ENCODE measurements at regions not wholly inside any gene's neighbourhood (a gene's known extent, or its start where the extent isn't known, plus 50 kb on each side); places are given as distances from the start of the nearest gene placed in this dataset.

DNA sequence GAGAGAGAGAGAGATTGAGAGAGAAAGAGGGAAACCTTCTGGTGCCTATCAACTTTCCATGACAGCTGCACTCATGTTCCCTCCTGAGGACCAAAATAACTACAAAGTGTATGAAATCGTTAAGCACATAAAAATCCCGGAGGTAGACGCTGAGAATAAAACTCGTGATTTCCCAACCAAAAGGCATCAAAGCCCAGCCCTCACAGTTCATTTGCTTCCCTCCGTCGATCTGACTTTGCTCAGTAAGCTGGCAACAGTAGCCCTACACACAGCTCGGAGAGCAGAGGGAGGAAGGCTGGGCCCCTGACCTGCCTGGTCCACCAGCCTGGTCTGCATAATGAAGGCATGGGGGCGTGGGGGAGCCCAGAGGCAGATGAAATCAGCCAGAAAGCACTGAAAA is 273.9 kb upstream of the ZFHX3 start:
- TF ChIP-seq POLR2A (IDR thresholded peaks at IDR 0.05; ENCODE audit: borderline replicate concordance, extremely low read depth, insufficient read depth, insufficient read length) (no peak), RAD21 (IDR thresholded peaks at IDR 0.05; ENCODE audit: low read depth) (no peak), EZH2phosphoT487 (IDR thresholded peaks at IDR 0.05; ENCODE audit: borderline replicate concordance) (no peak), POLR2AphosphoS5 (IDR thresholded peaks at IDR 0.05; ENCODE audit: low read depth, low read length) (no peak), EZH2 (IDR thresholded peaks at IDR 0.05) (no peak), SP1 (IDR thresholded peaks at IDR 0.05; ENCODE audit: low read depth) (no peak), SIN3A (IDR thresholded peaks at IDR 0.05; ENCODE audit: low read depth) (no peak), EGR1 (IDR thresholded peaks at IDR 0.05; ENCODE audit: low read depth) (no peak)
- TF ChIP-seq, protein P1, sequence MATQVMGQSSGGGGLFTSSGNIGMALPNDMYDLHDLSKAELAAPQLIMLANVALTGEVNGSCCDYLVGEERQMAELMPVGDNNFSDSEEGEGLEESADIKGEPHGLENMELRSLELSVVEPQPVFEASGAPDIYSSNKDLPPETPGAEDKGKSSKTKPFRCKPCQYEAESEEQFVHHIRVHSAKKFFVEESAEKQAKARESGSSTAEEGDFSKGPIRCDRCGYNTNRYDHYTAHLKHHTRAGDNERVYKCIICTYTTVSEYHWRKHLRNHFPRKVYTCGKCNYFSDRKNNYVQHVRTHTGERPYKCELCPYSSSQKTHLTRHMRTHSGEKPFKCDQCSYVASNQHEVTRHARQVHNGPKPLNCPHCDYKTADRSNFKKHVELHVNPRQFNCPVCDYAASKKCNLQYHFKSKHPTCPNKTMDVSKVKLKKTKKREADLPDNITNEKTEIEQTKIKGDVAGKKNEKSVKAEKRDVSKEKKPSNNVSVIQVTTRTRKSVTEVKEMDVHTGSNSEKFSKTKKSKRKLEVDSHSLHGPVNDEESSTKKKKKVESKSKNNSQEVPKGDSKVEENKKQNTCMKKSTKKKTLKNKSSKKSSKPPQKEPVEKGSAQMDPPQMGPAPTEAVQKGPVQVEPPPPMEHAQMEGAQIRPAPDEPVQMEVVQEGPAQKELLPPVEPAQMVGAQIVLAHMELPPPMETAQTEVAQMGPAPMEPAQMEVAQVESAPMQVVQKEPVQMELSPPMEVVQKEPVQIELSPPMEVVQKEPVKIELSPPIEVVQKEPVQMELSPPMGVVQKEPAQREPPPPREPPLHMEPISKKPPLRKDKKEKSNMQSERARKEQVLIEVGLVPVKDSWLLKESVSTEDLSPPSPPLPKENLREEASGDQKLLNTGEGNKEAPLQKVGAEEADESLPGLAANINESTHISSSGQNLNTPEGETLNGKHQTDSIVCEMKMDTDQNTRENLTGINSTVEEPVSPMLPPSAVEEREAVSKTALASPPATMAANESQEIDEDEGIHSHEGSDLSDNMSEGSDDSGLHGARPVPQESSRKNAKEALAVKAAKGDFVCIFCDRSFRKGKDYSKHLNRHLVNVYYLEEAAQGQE (IDR thresholded peaks at IDR 0.05; ENCODE audit: low read depth), result no peak
- TF ChIP-seq, protein P2, sequence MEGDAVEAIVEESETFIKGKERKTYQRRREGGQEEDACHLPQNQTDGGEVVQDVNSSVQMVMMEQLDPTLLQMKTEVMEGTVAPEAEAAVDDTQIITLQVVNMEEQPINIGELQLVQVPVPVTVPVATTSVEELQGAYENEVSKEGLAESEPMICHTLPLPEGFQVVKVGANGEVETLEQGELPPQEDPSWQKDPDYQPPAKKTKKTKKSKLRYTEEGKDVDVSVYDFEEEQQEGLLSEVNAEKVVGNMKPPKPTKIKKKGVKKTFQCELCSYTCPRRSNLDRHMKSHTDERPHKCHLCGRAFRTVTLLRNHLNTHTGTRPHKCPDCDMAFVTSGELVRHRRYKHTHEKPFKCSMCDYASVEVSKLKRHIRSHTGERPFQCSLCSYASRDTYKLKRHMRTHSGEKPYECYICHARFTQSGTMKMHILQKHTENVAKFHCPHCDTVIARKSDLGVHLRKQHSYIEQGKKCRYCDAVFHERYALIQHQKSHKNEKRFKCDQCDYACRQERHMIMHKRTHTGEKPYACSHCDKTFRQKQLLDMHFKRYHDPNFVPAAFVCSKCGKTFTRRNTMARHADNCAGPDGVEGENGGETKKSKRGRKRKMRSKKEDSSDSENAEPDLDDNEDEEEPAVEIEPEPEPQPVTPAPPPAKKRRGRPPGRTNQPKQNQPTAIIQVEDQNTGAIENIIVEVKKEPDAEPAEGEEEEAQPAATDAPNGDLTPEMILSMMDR (IDR thresholded peaks at IDR 0.05 in 2 of 3, conservative IDR thresholded peaks at IDR 0.05 in 1 of 3; ENCODE audit: borderline replicate concordance in 1 of 3, insufficient read depth in 1 of 3, low read depth in 2 of 3, low read length in 2 of 3), result no peak
- TF ChIP-seq, protein P3, sequence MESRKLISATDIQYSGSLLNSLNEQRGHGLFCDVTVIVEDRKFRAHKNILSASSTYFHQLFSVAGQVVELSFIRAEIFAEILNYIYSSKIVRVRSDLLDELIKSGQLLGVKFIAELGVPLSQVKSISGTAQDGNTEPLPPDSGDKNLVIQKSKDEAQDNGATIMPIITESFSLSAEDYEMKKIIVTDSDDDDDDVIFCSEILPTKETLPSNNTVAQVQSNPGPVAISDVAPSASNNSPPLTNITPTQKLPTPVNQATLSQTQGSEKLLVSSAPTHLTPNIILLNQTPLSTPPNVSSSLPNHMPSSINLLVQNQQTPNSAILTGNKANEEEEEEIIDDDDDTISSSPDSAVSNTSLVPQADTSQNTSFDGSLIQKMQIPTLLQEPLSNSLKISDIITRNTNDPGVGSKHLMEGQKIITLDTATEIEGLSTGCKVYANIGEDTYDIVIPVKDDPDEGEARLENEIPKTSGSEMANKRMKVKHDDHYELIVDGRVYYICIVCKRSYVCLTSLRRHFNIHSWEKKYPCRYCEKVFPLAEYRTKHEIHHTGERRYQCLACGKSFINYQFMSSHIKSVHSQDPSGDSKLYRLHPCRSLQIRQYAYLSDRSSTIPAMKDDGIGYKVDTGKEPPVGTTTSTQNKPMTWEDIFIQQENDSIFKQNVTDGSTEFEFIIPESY (IDR thresholded peaks at IDR 0.05; ENCODE audit: extremely low read depth, insufficient replicate concordance, low read length), result no peak
